ENCODE measurements at regions not wholly inside any gene's neighbourhood (a gene's known extent, or its start where the extent isn't known, plus 50 kb on each side); places are given as distances from the start of the nearest gene placed in this dataset.
"Not testable (repeated sequence)": the region's sequence is repeated elsewhere in the genome, so short reads cannot be mapped to it uniquely, and the experiment has no call there.

DNA sequence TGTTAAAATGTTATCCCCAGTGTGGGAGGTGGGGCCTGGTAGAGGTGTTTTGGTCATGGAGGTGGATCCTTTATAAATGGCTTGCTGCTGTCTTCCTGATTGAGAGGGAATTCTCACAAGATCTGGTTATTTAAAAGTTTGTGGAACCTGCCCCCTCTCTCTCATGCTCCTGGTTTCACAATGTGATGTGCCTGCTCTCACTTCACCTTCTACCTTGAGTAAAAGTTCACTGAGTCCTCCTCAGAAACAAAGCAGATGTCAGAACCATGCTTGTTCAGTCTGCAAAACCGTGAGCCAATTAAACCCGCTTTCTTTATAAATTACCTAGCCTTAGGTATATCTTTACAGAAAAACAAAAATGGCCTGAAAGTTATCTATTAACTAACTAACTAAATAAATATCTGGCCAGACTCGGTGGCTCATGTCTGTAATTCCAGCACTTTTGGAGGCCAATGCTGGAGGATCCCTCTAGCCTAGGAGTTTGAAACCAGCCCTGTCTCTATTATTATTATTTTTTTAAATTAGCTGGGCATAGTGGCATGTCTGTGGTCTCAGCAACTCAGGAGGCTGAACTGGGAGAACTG lies 1067.4 kb downstream of the CDH9 start:
- DNase-seq: no peak

DNA sequence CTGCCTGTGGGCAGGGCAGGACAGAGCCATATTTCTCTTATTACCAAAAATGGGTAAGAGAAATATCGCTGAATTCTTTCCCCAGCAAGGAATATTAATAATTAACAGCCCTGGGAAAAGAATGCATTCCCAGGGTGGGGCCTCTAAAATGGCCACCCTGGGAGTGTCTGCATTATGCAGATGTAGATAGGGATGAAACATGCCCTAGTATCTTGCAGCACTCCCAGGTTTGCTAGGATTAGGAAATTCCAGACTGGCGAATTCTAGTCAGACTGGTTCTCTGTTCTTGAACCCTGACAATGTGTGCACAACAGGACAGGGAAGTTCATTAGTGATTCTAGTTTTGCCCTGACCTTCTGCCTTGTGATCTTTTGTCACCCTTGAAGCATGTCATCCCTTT lies 1069.3 kb downstream of the CDH9 start:
- not testable (repeated sequence) for DNase-seq

DNA sequence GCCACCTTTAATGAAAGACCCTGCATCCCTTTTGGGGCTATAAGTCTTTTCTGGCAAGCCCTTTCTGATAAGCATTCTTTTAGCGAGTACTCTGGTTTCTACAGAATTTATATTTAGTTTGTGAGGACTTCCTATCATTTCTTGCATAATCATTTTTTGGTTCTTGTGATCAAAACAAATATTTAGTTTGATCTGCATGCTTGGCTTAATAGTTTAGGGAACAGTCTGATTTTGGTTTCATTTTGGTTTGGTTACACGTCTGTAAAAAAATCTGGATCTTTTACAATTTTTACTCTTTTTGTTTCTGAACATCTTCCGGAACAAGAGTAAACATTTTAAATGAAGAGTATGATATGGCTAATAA lies 1074.4 kb downstream of the CDH9 start:
- no peak for DNase-seq

DNA sequence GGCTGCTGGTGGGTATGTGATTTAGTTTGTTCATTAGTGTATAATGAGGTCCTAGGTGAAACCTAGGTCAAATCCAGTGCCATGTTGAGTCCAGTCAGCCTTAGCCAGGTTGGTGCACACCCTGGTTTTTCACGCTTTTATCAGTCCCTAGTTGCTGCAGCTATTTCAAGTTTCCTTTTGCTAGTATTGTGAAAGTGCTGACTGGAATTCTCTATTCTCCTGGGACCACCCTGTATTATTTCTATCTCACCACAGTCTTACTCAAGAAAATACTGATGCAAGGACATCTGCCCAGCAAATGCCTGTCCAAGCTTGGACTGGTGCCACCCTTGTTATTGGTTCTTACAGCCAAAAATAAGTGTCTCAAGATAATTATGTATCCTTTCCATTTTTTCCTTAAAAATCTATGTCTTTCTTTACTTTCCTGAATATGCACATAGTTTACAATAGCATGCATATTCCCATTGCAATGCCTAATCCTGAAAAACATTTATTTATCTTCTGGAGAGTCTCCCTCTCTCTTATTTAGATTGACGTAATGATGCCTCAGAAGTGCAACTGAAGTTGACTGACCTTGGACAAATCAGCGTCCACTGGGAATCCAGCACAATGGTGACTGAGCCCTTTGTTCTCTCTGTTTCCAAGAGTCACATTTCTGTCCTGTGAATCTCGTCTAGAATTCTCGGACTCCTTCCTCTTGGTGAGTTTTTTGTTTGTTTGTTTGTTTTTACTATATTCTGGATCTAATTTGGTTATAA lies 1075.0 kb downstream of the CDH9 start:
- DNase-seq: no peak

DNA sequence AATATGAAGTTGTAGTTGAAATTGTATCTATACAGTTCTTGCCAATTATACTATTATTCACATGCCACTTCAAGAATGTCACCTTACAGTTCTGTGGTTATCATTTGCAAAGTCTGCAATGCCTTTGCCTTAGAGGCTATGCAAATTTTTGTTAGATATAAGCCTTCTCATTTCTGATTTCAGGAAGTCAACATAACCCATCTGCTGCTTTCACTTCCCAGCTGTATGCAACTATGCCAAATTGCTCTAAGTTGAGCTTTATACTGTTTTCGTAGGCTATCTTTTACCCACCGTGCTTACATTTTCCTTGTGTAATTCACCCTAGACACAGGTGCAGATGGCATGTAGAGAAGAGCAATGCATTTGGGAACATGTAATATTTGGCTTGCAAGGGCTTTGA lies 1083.0 kb downstream of the CDH9 start:
- DNase-seq: no peak

DNA sequence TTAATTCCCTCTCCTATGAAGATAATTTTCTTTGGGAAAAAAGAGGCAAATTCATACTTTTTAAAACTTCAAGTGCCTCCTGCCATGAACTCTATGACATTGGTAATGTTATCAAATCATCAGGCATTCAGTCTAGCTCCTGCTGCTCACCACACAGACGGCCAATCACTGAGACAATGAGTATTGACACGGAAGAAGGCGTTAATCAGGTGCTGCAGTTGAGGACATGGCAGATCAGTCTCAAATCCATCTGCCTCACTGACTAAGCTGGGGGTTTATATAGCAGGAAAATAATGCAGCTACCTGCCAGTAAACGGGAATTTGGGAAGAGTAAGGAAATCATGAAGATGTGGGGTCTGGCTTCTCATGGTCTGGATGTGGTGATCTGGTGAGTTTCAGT lies 1087.7 kb downstream of the CDH9 start:
- no peak for DNase-seq

DNA sequence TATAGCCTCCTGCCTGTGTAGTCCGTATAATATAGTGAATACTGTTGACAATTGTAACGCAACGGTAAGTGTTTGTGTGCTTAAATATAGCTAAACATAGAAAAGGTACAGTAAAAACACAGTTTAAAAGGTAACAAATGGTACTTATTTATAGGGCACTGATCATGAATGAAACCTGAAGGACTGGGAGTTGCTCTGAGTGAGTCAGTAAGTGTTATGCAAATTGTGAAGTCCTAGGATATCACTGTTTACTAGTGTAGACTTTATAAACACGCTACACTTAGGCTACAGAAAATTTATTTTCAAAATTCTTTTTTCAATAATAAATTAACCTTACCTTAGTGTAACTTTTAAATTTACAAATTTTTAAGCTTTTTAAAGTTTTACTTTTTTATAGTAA lies 1090.1 kb downstream of the CDH9 start:
- DNase-seq: no peak

DNA sequence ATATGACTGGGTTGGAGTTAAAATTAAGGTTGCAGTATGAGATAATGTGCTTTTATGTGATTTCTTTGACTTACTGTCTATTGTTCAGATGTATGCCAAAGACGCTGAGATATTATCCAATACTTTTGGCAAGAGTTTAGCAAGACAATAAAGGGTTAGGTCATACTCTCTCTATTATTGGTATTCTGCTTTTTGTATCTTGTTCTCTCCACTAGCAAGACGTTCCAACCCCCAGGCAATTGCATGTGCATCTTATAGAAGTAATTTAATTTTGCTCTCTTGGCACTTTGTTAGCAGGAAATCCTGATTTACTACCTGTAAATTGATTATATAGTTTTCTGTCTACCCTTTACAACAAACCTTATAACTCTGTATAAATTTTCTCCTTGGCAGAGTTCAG lies 1093.6 kb downstream of the CDH9 start:
- no peak for DNase-seq

DNA sequence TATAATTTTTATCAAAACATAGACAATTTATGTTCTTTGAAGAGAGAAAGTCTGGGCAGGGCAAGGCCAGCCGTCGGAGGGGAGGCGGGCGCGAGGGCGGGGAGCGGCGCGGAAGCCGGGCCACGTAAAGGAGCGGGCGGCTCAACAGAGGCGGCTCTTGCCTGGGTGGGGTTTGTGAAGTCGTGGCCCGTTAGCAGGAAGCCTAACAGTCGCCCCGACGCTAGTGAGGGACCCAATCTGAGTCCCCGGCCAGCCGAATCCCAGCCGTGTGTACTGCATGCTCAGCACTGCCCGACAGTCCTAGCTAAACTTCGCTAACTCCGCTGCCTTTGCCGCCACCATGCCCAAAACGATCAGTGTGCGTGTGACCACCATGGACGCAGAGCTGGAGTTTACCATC lies 1129.2 kb downstream of the CDH9 start:
- DNase-seq: no peak

DNA sequence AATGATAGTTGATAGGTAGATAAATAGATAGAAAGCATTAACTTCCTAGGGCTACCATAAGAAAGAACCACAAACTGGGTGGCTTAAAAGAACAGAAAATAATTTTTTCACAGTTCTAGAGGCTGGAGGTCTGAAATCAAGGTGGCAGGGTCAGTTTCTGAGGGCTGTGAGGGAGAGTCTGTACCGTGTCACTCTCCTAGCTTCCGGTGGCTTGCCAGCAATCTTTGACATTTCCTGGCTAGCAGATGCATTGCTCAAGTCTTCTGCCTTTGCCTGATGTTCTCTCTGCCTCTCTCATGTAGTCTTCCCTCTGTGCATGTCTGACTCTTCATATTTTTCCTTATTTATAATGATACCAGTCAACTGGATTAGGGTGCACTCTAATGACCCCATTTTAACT lies 1132.7 kb downstream of the CDH9 start:
- DNase-seq: no peak

DNA sequence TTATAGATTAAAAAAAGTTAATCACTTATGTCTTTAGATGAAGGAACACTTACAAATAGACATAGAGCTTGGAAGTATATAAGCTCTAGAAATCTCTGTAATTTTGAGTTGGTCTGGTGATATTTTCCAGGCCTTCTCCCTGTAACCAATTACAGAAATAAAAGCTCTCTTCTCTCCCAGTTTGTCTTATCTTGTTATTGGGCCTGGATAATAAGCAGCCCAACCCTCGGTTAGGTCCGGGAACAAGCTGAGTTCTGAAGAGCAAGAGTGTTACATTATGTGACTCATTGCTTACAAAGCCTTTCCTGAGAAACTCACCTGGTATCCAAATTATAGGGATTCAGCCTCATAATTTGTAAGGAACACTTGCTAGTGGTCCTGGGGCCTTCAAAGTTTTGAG lies 1146.2 kb downstream of the CDH9 start:
- no peak for DNase-seq

DNA sequence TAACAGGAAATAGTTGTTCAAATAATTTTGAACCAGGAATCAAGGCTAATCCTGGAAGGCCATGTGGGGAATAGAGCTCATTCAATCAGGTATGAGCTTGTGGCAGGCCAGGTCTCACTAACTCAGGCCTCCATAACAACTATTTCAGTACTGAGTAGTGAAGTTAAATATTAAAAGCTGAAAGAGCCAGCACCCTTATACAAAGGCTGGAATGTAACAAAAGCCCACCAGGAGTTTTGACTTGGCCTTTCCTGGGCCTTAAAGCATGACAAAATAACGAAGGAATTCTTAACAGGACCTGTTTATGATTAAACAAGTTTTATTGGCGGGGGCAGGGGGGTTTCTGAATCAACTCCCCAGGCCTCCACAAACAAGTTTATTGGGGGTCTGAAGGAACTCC lies 1146.7 kb downstream of the CDH9 start:
- DNase-seq: no peak

DNA sequence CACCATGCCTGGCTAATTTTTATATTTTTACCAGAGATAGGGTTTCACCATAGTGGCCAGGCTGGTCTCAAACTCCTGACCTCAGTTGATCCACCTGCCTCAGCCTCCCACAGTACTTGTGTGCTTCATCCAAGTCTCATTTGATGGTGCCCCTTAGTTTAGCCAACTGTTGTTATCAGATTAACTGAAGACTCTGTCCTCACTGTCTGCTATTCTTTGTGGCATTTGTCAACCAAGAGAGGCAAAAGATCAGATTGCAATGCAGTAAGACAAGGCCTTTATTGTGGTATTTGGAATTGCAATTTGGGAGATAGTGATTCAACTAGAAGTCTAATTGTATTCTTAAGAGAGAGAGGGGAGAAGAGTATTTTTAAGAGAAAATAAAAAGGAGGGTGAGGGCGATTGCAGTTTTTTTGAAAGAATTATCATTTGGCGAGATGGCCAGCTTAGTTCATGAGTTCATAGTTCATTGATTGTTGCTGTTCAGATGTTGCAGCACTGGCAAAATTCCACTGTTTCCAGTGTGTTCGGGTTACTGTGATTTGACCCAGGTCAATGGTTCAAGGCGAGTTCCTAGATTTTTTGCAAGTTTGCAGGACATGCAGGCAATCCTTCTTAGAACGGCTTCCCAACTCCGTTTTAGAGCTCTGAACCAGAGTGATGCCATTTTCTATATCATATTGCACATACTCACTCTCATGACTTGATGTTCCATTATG lies 1156.9 kb downstream of the CDH9 start:
- no peak for DNase-seq

DNA sequence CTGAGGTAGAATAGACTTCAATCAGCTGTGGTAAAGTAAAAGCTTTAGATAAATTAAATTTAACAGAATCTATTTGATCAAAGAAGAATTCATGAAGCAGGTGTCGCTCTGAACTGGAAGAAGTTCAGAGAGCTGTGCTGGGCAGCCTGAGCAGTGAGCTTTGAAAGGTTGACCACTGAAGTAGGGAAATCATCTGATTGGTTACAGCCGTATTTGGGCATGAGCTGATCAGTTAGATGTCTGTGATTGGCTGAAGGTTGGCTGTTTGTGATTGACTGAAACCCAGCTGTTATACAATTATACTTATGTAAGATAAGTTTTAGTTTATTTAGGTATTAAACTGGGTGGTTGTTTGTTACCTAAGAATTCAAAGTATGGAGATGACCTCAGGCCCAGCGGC lies 1174.6 kb downstream of the CDH9 start:
- no peak for DNase-seq

DNA sequence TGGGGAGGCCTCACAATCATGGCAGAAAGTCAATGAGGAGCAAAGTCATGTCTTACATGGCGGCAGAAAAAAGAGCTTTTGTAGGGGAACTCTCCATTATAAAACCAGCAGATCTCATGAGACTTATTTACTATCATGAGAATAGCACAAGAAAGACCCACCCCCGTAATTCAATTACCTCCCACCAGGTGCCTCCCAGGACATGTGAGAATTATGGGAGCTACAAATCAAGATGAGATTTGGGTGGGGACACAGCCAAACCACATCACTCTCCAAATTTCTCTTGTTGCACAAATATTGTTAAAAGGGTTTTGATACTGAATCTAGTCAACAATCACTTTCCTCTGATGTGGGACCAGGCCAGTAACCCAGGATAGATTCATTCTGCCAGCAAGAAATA lies 1176.1 kb downstream of the CDH9 start:
- no peak for DNase-seq

DNA sequence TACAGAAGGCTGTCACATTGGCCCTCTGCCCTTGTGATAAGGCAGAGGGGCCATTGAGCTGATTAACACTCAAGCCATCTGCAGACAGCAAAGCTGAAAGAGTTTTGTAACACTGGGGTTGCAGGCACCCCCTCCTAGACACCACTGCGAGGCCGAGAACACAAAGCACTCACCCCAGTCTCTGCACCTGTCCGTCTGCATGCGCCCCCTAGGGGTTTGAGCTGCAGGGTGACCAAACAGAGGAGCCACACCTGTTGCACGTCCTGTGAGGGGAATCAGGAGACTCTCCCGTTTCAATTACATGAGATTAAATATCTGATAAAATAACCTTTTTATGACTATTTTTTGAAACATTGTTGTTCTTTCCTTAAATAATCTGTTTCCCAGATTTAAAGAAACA lies 1180.4 kb downstream of the CDH9 start:
- no peak for DNase-seq

DNA sequence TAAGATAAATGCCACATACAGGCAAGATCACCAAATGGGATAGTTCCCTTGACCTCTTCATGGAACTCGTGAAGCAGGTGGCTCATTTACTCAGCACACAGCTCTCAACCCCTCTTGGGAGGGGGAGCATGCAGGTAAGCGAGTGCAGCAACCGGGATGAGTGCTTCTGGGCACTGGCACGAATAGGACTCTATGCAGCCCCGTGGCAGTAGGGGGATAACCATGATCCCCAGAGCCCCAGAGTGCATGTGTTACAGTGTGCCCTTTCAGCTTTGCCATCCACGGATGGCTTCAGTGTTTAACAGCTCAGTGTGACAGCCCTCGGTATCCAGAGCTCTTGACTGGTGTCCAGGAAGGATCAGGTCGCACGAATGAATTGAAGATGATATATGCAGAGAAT lies 1187.1 kb downstream of the CDH9 start:
- DNase-seq: no peak

DNA sequence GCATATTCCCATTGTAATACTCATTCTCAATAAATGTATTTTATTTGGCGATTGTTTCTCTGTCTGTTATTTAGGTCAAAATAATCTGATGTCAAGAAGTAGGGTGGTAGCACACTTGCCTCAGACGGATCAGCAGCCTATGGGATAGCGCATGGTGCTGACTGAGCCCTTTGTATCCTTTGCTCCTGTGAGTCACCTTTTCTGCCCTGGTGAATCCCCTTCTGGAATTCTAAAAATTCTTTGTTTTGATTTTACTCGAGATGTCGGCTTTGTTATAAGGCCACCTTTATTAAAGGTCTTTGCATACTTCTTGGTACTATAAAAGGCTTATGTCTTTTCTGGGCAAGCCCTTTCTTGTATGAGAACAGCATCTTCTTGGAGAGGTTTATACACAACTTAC lies 1187.8 kb downstream of the CDH9 start:
- no peak for DNase-seq

DNA sequence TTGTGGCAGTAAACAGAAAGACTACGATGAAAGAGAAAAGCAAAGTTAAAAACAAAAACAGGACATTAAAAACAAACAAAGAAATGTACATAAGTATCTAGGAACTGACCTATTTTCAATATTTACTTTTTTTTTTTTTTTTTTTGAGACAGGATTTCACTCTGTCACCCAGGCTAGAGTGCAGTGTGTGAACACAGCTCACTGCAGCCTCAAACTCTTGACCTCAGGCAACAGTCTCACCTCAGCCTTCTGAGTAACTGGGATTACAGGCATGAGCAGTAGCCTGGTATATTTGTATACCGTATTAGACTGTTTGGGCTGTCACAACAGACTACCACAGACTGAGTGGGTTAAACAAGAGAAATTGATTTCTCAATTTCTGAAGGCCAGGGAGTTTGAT lies 1189.1 kb downstream of the CDH9 start:
- DNase-seq: no peak

DNA sequence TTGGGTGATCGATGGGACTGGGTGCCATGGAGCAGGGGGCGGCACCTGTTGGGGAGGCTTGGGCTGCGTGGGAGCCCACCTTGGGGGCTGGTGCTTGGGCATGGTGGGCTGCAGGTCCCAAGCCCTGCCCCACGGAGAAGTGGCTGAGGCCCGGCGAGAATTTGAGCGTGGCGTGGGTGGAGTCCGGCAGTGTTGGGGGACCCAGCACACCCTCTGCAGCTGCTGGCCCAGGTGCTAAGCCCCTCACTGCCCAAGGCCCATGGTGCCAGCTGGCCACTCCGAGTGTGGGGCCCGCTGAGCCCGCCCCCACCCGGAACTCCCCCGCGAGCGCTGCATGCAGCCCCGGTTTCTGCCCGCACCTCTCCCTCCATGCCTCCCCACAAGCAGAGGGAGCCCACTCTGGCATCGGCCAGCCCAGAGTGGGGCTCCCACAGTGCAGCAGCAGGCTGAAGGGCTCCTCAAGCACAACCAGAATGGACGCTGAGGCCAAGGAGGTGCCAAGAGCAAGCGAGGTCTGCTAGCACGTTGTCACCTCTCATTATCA lies 1178.6 kb upstream of the CDH10 start:
- DNase-seq: no peak
